ENCODE measurements at regions not wholly inside any gene's neighbourhood (a gene's known extent, or its start where the extent isn't known, plus 50 kb on each side); places are given as distances from the start of the nearest gene placed in this dataset.
A peak's percentile ranks its signal among the peaks of the same experiment; 100 is the strongest.
"Not testable (repeated sequence)": the region's sequence is repeated elsewhere in the genome, so short reads cannot be mapped to it uniquely, and the experiment has no call there.

- Histone ChIP-seq H3K36me3 (no peaks in the 10 kb centered on the region), H3K9me3 (no peaks in the 10 kb centered on the region), H3K4me3 (replicated peaks in 1 of 3) (no peak overlapping the region), H3K27me3 (no peaks in the 10 kb centered on the region), H3K27ac (no peak overlapping the region), H3K4me1 (no peaks in the 10 kb centered on the region)
- intact Hi-C loops (cut with DNase I): no loop called here
- 86 to 99% methylated on average over 5 of the region's 5 CpGs for WGBS, 2 donors
- no peak for DNase-seq
- TF ChIP-seq CTCF (IDR thresholded peaks at IDR 0.05) (no peak), POLR2A (IDR thresholded peaks at IDR 0.05) (no peak)
Measured at GRCh38 chr10:78231327-78231726, 197.7 kb downstream of the RPS24 start.

- WGBS, 2 donors: 66 to 67% methylated on average over 3 to 4 of the region's 4 CpGs
- intact Hi-C loops (cut with DNase I): no loop called here
- Histone ChIP-seq H3K36me3 (no peaks in the 10 kb centered on the region), H3K27ac (no peak overlapping the region), H3K4me3 (replicated peaks in 1 of 3) (no peak overlapping the region), H3K27me3 (no peaks in the 10 kb centered on the region), H3K9me3 (no peaks in the 10 kb centered on the region), H3K4me1 (no peaks in the 10 kb centered on the region)
- peak in 2 of 6 experiments; percentile 13 to 29 for TF ChIP-seq CTCF (IDR thresholded peaks at IDR 0.05)
- TF ChIP-seq POLR2A (IDR thresholded peaks at IDR 0.05): no peak
- DNase-seq: no peak
Measured at GRCh38 chr10:78231939-78232338, 198.3 kb downstream of the RPS24 start.

GRCh38 chr10:78236416-78237015 lies 202.9 kb downstream of the RPS24 start:
- 79 to 85% methylated on average over 7 of the region's 7 CpGs for WGBS, 2 donors
- intact Hi-C loops (cut with DNase I): no loop called here

GRCh38 chr10:78237951-78238350 lies 204.3 kb downstream of the RPS24 start:
- 80 to 90% methylated on average over 5 of the region's 5 CpGs for WGBS, 2 donors

More at GRCh38 chr10:78236416-78237015, 202.9 kb downstream of the RPS24 start:
- no peaks in the 10 kb centered on the region for H3K4me1 ChIP-seq
- no peak for DNase-seq
- H3K27ac ChIP-seq: no peak overlapping the region
- TF ChIP-seq CTCF (IDR thresholded peaks at IDR 0.05): no peak
- no peaks in the 10 kb centered on the region for H3K27me3 ChIP-seq
- no peaks in the 10 kb centered on the region for H3K9me3 ChIP-seq
- no peak overlapping the region for H3K4me3 ChIP-seq (replicated peaks in 1 of 3)
- no peaks in the 10 kb centered on the region for H3K36me3 ChIP-seq

GRCh38 chr10:78247266-78247665 lies 213.6 kb downstream of the RPS24 start:
- no peaks in the 10 kb centered on the region for H3K36me3 ChIP-seq

More at GRCh38 chr10:78237951-78238350, 204.3 kb downstream of the RPS24 start:
- H3K36me3 ChIP-seq; H3K9me3 ChIP-seq; H3K4me3 ChIP-seq (replicated peaks in 1 of 3); DNase-seq; H3K27me3 ChIP-seq; intact Hi-C loops (cut with DNase I); H3K27ac ChIP-seq; H3K4me1 ChIP-seq: not testable (repeated sequence)

More at GRCh38 chr10:78247266-78247665, 213.6 kb downstream of the RPS24 start:
- Histone ChIP-seq H3K27ac (no peak overlapping the region), H3K4me1 (peaks cover 0 to 6% of the 10 kb centered on the region in 2 donors), H3K9me3 (no peaks in the 10 kb centered on the region), H3K4me3 (replicated peaks in 1 of 3) (no peak overlapping the region), H3K27me3 (no peaks in the 10 kb centered on the region)
- no peak for DNase-seq
- TF ChIP-seq CTCF (IDR thresholded peaks at IDR 0.05) (no peak), POLR2A (IDR thresholded peaks at IDR 0.05) (no peak)
- intact Hi-C loops (cut with DNase I): no loop called here
- 97 to 100% methylated on average over 2 of the region's 2 CpGs for WGBS, 2 donors

All from thyroid gland (tissue), 4 donors.